Type B pancreatic cell (in vitro differentiated cells): ENCODE measurements at regions not wholly inside any gene's neighbourhood (a gene's known extent, or its start where the extent isn't known, plus 50 kb on each side); places are given as distances from the start of the nearest gene placed in this dataset.

Experiments
- DNase-seq: peaks from one replicate; pipeline ENCODE4 v3.0.0; 2021; ENCODE audit warnings: mixed read lengths; ENCODE audit not compliant: unreplicated experiment; ENCODE audit errors: extremely low spot score
- H3K27ac Mint-ChIP-seq: 2 replicates; pipeline ENCODE4 v1.8.0; 2021; ENCODE audit warnings: mild to moderate bottlenecking, mixed read lengths
- H3K27me3 Mint-ChIP-seq: 2 replicates; pipeline ENCODE4 v1.8.0; 2021; ENCODE audit warnings: mixed read lengths
- H3K36me3 Mint-ChIP-seq: 2 replicates; pipeline ENCODE4 v1.8.0; 2021; ENCODE audit warnings: mixed read lengths
- H3K4me1 Mint-ChIP-seq: one replicate; pipeline ENCODE4 v1.8.0; 2021; ENCODE audit warnings: mixed read lengths; ENCODE audit not compliant: unreplicated experiment
- H3K4me3 Mint-ChIP-seq: 2 replicates; pipeline ENCODE4 v1.8.0; 2021; ENCODE audit warnings: mild to moderate bottlenecking, mixed read lengths
- H3K9me3 Mint-ChIP-seq: 2 replicates; pipeline ENCODE4 v1.8.0; 2021; ENCODE audit warnings: mixed read lengths
- TF ChIP-seq, protein P1 (sequence below): fragments of 200-600 bp; sonication (generic); conservative IDR thresholded peaks from 2 replicates; pipeline ENCODE4 v1.5.0; 2021; ENCODE audit warnings: antibody characterized with exemption, mild to moderate bottlenecking

DNA sequence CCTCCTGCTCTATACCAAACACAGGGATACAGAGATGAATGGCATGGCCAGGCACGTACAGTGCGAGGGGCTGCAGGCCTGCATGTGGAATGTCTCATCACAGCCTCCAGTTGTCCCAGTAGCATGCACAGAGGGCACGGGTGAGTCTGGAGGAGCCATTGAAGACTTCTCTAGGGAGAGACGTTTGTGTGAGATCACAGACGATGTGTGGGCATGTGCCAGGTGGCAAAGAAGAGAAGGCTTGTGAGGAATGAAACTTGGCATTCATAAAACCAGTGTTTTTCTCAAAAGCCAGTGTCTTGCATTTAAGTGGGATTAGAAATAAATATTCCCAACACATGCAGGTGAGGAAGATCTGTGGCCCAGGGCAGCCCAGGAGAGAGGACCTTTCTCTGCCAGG lies 119.1 kb upstream of the UBE3A start:
- no peaks in the 10 kb centered on the region for H3K36me3 Mint-ChIP-seq
- no peak for DNase-seq
- no peaks in the 10 kb centered on the region for H3K9me3 Mint-ChIP-seq
- no peaks in the 10 kb centered on the region for H3K4me1 Mint-ChIP-seq
- TF ChIP-seq, protein P1, sequence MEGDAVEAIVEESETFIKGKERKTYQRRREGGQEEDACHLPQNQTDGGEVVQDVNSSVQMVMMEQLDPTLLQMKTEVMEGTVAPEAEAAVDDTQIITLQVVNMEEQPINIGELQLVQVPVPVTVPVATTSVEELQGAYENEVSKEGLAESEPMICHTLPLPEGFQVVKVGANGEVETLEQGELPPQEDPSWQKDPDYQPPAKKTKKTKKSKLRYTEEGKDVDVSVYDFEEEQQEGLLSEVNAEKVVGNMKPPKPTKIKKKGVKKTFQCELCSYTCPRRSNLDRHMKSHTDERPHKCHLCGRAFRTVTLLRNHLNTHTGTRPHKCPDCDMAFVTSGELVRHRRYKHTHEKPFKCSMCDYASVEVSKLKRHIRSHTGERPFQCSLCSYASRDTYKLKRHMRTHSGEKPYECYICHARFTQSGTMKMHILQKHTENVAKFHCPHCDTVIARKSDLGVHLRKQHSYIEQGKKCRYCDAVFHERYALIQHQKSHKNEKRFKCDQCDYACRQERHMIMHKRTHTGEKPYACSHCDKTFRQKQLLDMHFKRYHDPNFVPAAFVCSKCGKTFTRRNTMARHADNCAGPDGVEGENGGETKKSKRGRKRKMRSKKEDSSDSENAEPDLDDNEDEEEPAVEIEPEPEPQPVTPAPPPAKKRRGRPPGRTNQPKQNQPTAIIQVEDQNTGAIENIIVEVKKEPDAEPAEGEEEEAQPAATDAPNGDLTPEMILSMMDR: no peak
- no peak overlapping the region for H3K27ac Mint-ChIP-seq
- no peak overlapping the region for H3K4me3 Mint-ChIP-seq
- H3K27me3 Mint-ChIP-seq: no peaks in the 10 kb centered on the region

DNA sequence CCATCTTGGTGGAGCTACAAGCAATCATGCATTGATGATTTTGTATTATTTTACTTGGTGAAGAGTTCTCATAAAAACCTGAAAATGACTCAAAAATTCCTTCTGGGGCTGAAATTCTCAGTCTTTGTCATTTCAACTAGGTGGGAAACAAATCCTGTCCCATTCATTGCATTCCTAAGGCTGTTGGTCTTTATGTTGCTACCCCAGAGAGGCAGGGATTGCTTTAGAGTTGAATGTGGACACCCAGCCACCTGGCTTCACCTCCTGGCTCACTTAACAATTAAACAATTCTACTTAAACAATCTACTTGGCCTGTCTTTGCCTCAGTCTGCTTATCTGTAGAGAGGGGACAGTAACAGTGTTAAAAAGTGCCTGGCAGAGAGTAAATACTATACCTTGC lies 117.3 kb upstream of the UBE3A start:
- no peak for DNase-seq
- Mint-ChIP-seq H3K4me3 (no peak overlapping the region), H3K9me3 (no peaks in the 10 kb centered on the region), H3K27me3 (no peaks in the 10 kb centered on the region), H3K36me3 (no peaks in the 10 kb centered on the region), H3K4me1 (no peaks in the 10 kb centered on the region), H3K27ac (no peak overlapping the region)
- TF ChIP-seq, protein P1: no peak

DNA sequence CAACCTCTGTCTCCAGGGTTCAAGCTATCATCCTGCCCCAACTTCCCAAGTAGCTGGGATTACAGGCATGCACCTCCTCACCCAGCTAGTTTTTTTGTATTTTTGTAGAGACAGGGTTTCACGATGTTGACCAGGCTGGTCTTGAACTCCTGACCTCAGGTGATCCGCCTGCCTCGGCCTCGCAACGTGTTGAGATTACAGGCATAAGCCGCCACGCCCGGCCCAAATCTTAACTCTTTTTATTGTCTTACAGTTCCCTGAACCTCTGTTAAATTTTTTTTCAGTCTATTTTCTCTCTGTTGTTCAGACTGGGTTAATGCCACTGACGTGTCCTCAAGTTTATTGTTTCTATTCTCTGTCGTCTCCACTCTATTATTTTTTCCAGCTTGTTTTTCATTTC lies 115.8 kb upstream of the UBE3A start:
- no peak overlapping the region for H3K4me3 Mint-ChIP-seq
- H3K36me3 Mint-ChIP-seq: no peaks in the 10 kb centered on the region
- no peaks in the 10 kb centered on the region for H3K9me3 Mint-ChIP-seq
- H3K4me1 Mint-ChIP-seq: no peaks in the 10 kb centered on the region
- DNase-seq: no peak
- H3K27ac Mint-ChIP-seq: no peak overlapping the region
- H3K27me3 Mint-ChIP-seq: no peaks in the 10 kb centered on the region
- TF ChIP-seq, protein P1: no peak

DNA sequence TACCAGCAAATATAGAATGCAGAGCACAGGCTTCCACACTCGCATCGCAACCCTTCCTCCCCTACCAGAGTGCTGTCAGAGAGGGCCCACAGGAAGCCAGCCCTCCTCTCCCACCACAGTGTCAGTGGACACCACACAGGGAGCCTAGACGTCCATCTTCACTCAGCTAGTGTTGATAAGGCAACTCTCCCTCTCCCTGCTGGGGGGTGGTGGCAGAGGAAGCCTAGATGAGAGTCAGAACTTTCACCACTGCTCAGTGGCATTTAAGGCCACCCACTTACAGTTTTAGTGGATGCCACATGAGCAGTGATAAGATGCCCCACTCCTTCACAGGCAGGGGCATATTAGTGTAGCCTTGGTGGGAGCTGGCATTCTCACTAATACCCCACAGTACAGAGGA lies 109.8 kb upstream of the UBE3A start:
- no peaks in the 10 kb centered on the region for H3K4me1 Mint-ChIP-seq
- H3K9me3 Mint-ChIP-seq: no peaks in the 10 kb centered on the region
- no peak for DNase-seq
- no peaks in the 10 kb centered on the region for H3K36me3 Mint-ChIP-seq
- no peaks in the 10 kb centered on the region for H3K27me3 Mint-ChIP-seq
- H3K27ac Mint-ChIP-seq: no peak overlapping the region
- TF ChIP-seq, protein P1: no peak
- H3K4me3 Mint-ChIP-seq: no peak overlapping the region

DNA sequence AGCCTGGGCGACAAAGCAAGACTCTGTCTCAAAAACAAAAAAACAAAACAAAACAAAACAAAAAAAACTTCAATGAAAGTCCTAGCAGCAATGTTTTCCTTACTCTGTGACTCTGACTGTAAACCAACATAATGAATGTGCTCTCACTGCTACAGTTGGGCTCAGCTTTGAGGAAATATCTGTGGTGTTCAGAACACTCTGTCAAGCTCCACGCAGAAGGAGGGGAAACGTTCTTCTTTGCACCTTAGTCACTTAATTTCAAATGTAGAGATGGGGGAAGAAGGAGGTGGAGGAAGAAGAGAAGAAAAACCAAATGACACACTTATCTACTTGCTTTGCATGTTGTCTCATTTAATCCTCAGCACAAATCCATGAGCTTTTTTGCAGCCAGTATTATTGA lies 107.1 kb upstream of the UBE3A start:
- H3K4me3 Mint-ChIP-seq: no peak overlapping the region

DNA sequence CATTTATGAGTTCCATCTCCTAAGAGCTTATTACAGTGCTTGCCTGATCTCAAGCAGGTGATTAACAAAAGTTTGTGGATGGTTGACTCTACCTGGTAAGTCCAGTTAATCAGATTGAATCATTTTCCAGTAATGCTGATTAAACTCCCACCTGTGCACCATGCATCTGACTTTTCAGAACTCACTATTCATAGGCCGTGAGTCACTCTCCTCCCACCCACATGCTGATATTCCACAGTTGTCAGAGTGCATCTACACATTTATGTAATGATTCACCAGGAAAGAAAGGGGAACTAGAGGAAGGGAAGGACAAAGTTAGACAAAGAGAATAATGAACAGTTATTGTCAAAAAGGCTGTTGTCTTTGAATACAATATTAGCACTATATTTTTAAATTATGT lies 106.2 kb upstream of the UBE3A start:
- H3K4me1 Mint-ChIP-seq: no peaks in the 10 kb centered on the region
- no peaks in the 10 kb centered on the region for H3K27me3 Mint-ChIP-seq
- H3K9me3 Mint-ChIP-seq: no peaks in the 10 kb centered on the region
- no peaks in the 10 kb centered on the region for H3K36me3 Mint-ChIP-seq
- TF ChIP-seq, protein P1: no peak
- DNase-seq: no peak
- no peak overlapping the region for H3K4me3 Mint-ChIP-seq
- no peak overlapping the region for H3K27ac Mint-ChIP-seq

More for the DNA sequence above, 107.1 kb upstream of the UBE3A start:
- Mint-ChIP-seq H3K9me3 (no peaks in the 10 kb centered on the region), H3K36me3 (no peaks in the 10 kb centered on the region), H3K27me3 (no peaks in the 10 kb centered on the region), H3K4me1 (no peaks in the 10 kb centered on the region), H3K27ac (no peak overlapping the region)
- no peak for DNase-seq
- TF ChIP-seq, protein P1: no peak
